Stomach (tissue), 8 donors: ENCODE measurements at regions not wholly inside any gene's neighbourhood (a gene's known extent, or its start where the extent isn't known, plus 50 kb on each side); places are given as distances from the start of the nearest gene placed in this dataset.

Experiments
- DNase-seq, 2 donors: peaks; one replicate each; pipeline versions ENCODE4 v3.0.0 to v3.0.0-alpha.2; 2013 to 2019
- H3K27ac ChIP-seq, 5 donors: fragments of 200-600 bp in 4 of 5; sonication (generic) in 4 of 5; one replicate each; pipeline ENCODE4 v1.5.1; 2013 to 2019; ENCODE audit warnings: mild to moderate bottlenecking in 1 of 5, moderate library complexity in 1 of 5
- H3K27me3 ChIP-seq, 3 donors: fragments of 200-600 bp; sonication (generic); one replicate each; pipeline ENCODE4 v1.5.1; 2017 to 2019; ENCODE audit warnings: mixed run types in 1 of 3
- H3K36me3 ChIP-seq, 4 donors: fragments of 200-600 bp; sonication (generic); 1 replicate in 3 of 4; 2 replicates in 1 of 4; pipeline ENCODE4 v1.5.1; 2016 to 2019
- H3K4me1 ChIP-seq, 4 donors: fragments of 200-600 bp; sonication (generic); one replicate each; pipeline ENCODE4 v1.5.1; 2016 to 2019
- H3K4me3 ChIP-seq, 4 donors: fragments of 200-600 bp; sonication (generic) in 3 of 4; one replicate each; pipeline ENCODE4 v1.5.1; 2016 to 2019; ENCODE audit warnings: mild to moderate bottlenecking in 1 of 4
- H3K9me3 ChIP-seq, 4 donors: fragments of 200-600 bp; sonication (generic); one replicate each; pipeline ENCODE4 v1.5.1; 2016 to 2019
- CTCF ChIP-seq, 7 experiments: fragments of 450-650 bp in 4 of 7; fragments of 200-600 bp in 3 of 7; sonication (generic) in 3 of 7; IDR thresholded peaks; one replicate each; pipeline ENCODE4 v1.5.1; 2016 to 2019; ENCODE audit warnings: antibody characterized with exemption in 7 of 7, control low read depth in 2 of 7, mild to moderate bottlenecking in 1 of 7
- EP300 ChIP-seq: sonication (generic); formaldehyde crosslinking; IDR thresholded peaks from one replicate; pipeline ENCODE4 v1.6.1; 2017; ENCODE audit warnings: antibody characterized with exemption
- POLR2A ChIP-seq, 4 donors: fragments of 450-650 bp; IDR thresholded peaks; one replicate each; pipeline ENCODE4 v1.6.1; 2016; ENCODE audit warnings: antibody characterized with exemption in 4 of 4, control low read depth in 2 of 4, mild to moderate bottlenecking in 1 of 4, moderate library complexity in 1 of 4
- POLR2AphosphoS5 ChIP-seq, 3 donors: sonication (generic); formaldehyde crosslinking; IDR thresholded peaks; one replicate each; pipeline ENCODE4 v1.6.1; 2016; ENCODE audit warnings: antibody characterized with exemption in 3 of 3
- WGBS, 5 donors: extraction: QIAGEN DNeasy Blood & Tissue Kit in 3 of 5; methylation state at CpG; one replicate each; pipeline versions ENCODE4 v1.1.5 to v1.1.7; 2013 to 2018; 5-methylcytosine and 5-hydroxymethylcytosine counted together
- intact Hi-C: fragments of 100-400 bp; cut with DNase I; formaldehyde crosslinking; loops from one replicate; pipeline ENCODE4 v1.15.1; 2023; ENCODE audit warnings: low total_unique reads
- donor health status: healthy with polysubstance abuse.
- donor health status: Bipolar disorder and iron deficiency.
- donor health status: healthy.

GRCh38 chr1:209238356-209238755, 345.2 kb upstream of the CAMK1G start:
- no peaks in the 10 kb centered on the region for H3K36me3 ChIP-seq
- DNase-seq = no peak
- no peak overlapping the region for H3K4me3 ChIP-seq
- 50 to 80% (median 75%) methylated on average over 1 of the region's 1 CpG for whole genome bisulfite sequencing, 5 donors
- intact Hi-C loops = no loop called here
- no peaks in the 10 kb centered on the region for H3K4me1 ChIP-seq
- no peak overlapping the region for H3K27ac ChIP-seq
- peaks cover 0 to 9% (median 0%) of the 10 kb centered on the region in 3 donors for H3K27me3 ChIP-seq
- no peaks in the 10 kb centered on the region for H3K9me3 ChIP-seq
- TF ChIP-seq POLR2A (IDR thresholded peaks at IDR 0.05) (no peak), EP300 (no peak), CTCF (IDR thresholded peaks at IDR 0.05) (no peak), POLR2AphosphoS5 (IDR thresholded peaks at IDR 0.05) (no peak)

DNA sequence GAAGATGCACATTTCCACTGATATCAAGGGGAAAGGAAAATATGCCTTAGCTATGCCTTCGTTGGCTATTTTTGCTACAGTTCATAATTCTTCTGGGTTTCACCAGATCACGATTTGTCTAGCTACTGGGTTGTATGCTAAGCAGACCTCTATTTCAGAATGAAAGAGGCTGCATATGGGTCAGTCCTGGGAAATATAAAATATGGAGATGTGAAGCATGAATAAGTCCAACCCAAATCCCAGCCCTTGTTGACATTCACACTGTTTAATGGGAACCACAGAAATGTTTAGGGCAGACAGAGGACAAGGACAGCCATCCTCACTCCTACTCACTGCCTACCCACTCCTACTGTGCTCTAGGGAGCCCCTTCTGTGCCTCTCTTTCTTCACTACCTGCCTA, 343.2 kb upstream of the CAMK1G start:
- Histone ChIP-seq H3K4me1 (no peaks in the 10 kb centered on the region), H3K36me3 (no peaks in the 10 kb centered on the region), H3K9me3 (no peaks in the 10 kb centered on the region), H3K27me3 (peaks cover 0 to 15% (median 0%) of the 10 kb centered on the region in 3 donors), H3K27ac (no peak overlapping the region), H3K4me3 (no peak overlapping the region)
- intact Hi-C loops = no loop called here
- DNase-seq = no peak
- 63 to 83% (median 79%) methylated on average over 2 of the region's 2 CpGs for WGBS, 5 donors
- TF ChIP-seq POLR2A (IDR thresholded peaks at IDR 0.05) = no peak
- TF ChIP-seq EP300 = no peak
- no peak for TF ChIP-seq CTCF (IDR thresholded peaks at IDR 0.05)
- no peak for TF ChIP-seq POLR2AphosphoS5 (IDR thresholded peaks at IDR 0.05)

DNA sequence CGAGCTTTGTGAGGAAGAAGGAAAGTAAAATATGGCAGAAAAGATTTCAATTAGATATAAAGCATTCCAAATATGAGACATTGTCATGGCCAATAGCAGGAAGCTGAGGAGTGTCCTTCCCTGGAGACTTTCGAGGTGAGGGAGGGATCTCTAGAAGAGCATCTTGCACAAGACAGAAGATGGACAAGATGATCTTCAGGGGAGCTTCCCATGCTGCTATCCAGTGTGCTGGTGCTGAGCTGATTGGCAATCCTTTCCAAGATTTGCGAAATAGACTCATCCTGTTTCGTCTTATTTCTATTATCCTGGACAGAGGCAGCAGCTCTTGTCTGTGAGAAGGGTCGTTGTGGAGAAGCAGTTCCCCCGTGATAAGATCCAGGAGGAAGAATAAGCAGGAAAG, 342.0 kb upstream of the CAMK1G start:
- Histone ChIP-seq H3K27ac (no peak overlapping the region), H3K9me3 (no peaks in the 10 kb centered on the region), H3K4me1 (no peaks in the 10 kb centered on the region), H3K27me3 (peaks cover 0 to 15% (median 0%) of the 10 kb centered on the region in 3 donors), H3K36me3 (no peaks in the 10 kb centered on the region), H3K4me3 (no peak overlapping the region)
- DNase-seq = peak in 1 of 2 donors; percentile 22
- TF ChIP-seq EP300 = no peak
- TF ChIP-seq POLR2AphosphoS5 (IDR thresholded peaks at IDR 0.05) = no peak
- no peak for TF ChIP-seq POLR2A (IDR thresholded peaks at IDR 0.05)
- no peak for TF ChIP-seq CTCF (IDR thresholded peaks at IDR 0.05)
- intact Hi-C loops = no loop called here
- 67 to 75% (median 70%) methylated on average over 6 of the region's 6 CpGs for WGBS, 5 donors

DNA sequence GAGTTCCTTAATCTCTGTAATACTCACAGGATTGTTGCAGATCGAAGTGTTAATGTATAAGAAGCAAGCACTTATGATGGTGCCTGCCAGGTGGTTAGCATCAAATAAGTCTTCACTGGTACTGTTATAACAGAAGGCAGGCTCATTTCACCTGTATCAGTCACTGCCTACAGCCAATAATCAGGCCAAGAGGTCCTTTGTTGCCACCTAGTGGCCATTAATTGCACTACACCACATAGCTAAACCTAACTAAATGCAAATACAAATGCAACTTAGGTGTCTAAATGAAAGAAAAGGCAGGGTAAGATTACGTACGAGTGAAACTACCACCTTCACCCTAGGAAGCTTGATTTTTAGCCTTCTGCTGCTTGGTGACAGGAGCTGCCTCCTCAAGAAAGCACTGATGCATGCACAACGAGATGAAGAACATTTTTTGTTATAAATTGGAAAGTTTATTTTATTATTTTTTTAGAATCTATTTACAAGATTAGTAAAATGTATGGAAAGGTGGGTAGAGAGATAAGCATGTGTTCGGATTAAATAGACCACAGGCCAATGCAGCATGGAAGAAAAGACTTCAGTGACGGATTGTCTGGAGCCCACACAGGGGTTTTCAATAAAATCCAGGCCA, 334.8 kb upstream of the CAMK1G start:
- peak; percentile 50 to 86 for DNase-seq
- no peaks in the 10 kb centered on the region for H3K4me1 ChIP-seq
- no peaks in the 10 kb centered on the region for H3K36me3 ChIP-seq
- H3K9me3 ChIP-seq = no peaks in the 10 kb centered on the region
- 20 to 32% (median 28%) methylated on average over 6 of the region's 6 CpGs for whole genome bisulfite sequencing, 5 donors
- H3K27ac ChIP-seq = no peak overlapping the region
- no peak overlapping the region for H3K4me3 ChIP-seq
- peaks cover 0 to 2% (median 0%) of the 10 kb centered on the region in 3 donors for H3K27me3 ChIP-seq
- no peak for TF ChIP-seq EP300
- TF ChIP-seq CTCF (IDR thresholded peaks at IDR 0.05) = peak in 6 of 7 experiments; percentile 6 to 94 (median 80)
- no peak for TF ChIP-seq POLR2A (IDR thresholded peaks at IDR 0.05)
- intact Hi-C loops = no loop called here
